ENCODE measurements at regions not wholly inside any gene's neighbourhood (a gene's known extent, or its start where the extent isn't known, plus 50 kb on each side); places are given as distances from the start of the nearest gene placed in this dataset.

GRCh38 chr4:186405957-186406356 lies 140.0 kb downstream of the F11 start:
- Histone ChIP-seq H3K4me1 (no peaks in the 10 kb centered on the region; the same call in 1 of the 2 replicates), H3K36me3 (ENCODE audit: control insufficient read depth, insufficient read depth, low read length) (no peaks in the 10 kb centered on the region), H3K27me3 (replicated peaks; ENCODE audit: control insufficient read depth, insufficient read depth, low read length) (no peaks in the 10 kb centered on the region), H3K4me3 (ENCODE audit: low read depth, low read length) (no peak overlapping the region), H3K9me3 (no peaks in the 10 kb centered on the region)
- TF ChIP-seq, protein P1, sequence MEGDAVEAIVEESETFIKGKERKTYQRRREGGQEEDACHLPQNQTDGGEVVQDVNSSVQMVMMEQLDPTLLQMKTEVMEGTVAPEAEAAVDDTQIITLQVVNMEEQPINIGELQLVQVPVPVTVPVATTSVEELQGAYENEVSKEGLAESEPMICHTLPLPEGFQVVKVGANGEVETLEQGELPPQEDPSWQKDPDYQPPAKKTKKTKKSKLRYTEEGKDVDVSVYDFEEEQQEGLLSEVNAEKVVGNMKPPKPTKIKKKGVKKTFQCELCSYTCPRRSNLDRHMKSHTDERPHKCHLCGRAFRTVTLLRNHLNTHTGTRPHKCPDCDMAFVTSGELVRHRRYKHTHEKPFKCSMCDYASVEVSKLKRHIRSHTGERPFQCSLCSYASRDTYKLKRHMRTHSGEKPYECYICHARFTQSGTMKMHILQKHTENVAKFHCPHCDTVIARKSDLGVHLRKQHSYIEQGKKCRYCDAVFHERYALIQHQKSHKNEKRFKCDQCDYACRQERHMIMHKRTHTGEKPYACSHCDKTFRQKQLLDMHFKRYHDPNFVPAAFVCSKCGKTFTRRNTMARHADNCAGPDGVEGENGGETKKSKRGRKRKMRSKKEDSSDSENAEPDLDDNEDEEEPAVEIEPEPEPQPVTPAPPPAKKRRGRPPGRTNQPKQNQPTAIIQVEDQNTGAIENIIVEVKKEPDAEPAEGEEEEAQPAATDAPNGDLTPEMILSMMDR (IDR thresholded peaks at IDR 0.05; ENCODE audit: insufficient read depth in 1 of 2, low read depth in 1 of 2, low read length in 1 of 2, severe bottlenecking in 1 of 2, unreplicated experiment in 1 of 2), result no peak
- peaks cover 23% of the 10 kb centered on the region for H3K9me3 Mint-ChIP-seq (ENCODE audit: unreplicated experiment)
- peaks cover 2% of the 10 kb centered on the region for H3K27me3 Mint-ChIP-seq (ENCODE audit: insufficient read depth, unreplicated experiment)
- intact Hi-C loops (cut with micrococcal nuclease; ENCODE audit: unreplicated experiment), result no loop called here
- DNase-seq, result no peak
- H3K27ac Mint-ChIP-seq (ENCODE audit: unreplicated experiment), result peak overlapping the region; percentile 26
- ChIA-PET POLR2A (no interaction called here), CTCF (no interaction called here)
- no peaks in the 10 kb centered on the region for H3K36me3 Mint-ChIP-seq (ENCODE audit: insufficient read depth, unreplicated experiment)
- H3K4me3 Mint-ChIP-seq (ENCODE audit: unreplicated experiment), result no peak overlapping the region
- H3K4me1 Mint-ChIP-seq (ENCODE audit: low read depth, unreplicated experiment), result peaks cover 8% of the 10 kb centered on the region
- no TSS peak for BruUV-seq (replicated peaks)

- no peaks in the 10 kb centered on the region for H3K36me3 ChIP-seq (ENCODE audit: control insufficient read depth, insufficient read depth, low read length)
- no peak overlapping the region for H3K4me3 Mint-ChIP-seq (ENCODE audit: unreplicated experiment)
- H3K36me3 Mint-ChIP-seq (ENCODE audit: insufficient read depth, unreplicated experiment), result no peaks in the 10 kb centered on the region
- TF ChIP-seq, protein P1 (IDR thresholded peaks at IDR 0.05; ENCODE audit: insufficient read depth in 1 of 2, low read depth in 1 of 2, low read length in 1 of 2, severe bottlenecking in 1 of 2, unreplicated experiment in 1 of 2), result no peak
- ChIA-PET CTCF (no interaction called here), POLR2A (no interaction called here)
- no peak overlapping the region for H3K4me3 ChIP-seq (ENCODE audit: low read depth, low read length)
- DNase-seq, result no peak
- H3K27me3 Mint-ChIP-seq (ENCODE audit: insufficient read depth, unreplicated experiment), result peaks cover 2% of the 10 kb centered on the region
- intact Hi-C loops (cut with micrococcal nuclease; ENCODE audit: unreplicated experiment), result no loop called here
- H3K4me1 ChIP-seq, result no peaks in the 10 kb centered on the region; the same call in 1 of the 2 replicates
- H3K27ac Mint-ChIP-seq (ENCODE audit: unreplicated experiment), result peak overlapping the region; percentile 25
- BruUV-seq (replicated peaks), result no TSS peak
- H3K4me1 Mint-ChIP-seq (ENCODE audit: low read depth, unreplicated experiment), result peaks cover 8% of the 10 kb centered on the region
- H3K27me3 ChIP-seq (replicated peaks; ENCODE audit: control insufficient read depth, insufficient read depth, low read length), result no peaks in the 10 kb centered on the region
- peaks cover 23% of the 10 kb centered on the region for H3K9me3 Mint-ChIP-seq (ENCODE audit: unreplicated experiment)
- no peaks in the 10 kb centered on the region for H3K9me3 ChIP-seq
Observed at GRCh38 chr4:186404562-186405134, 138.7 kb downstream of the F11 start.

DNA sequence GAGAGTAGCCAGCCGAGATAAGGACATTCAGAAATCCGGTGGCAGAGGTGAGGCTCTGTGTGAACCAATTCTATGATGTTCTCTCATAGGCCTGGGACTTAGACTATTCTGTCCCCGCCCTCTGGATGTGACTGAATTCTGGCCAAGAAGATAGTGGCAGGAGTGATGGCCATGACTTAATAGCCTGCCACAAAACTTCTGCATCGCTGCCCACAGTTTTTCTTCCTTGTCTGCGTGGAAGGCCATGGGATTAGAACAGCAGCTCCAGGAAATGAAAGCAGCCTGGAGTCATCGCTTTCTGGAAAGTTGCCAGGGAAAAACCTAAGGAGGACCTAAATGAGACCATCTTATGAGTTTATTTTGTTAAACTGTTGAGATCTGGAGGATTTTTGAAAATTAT lies 134.7 kb downstream of the F11 start:
- H3K4me3 Mint-ChIP-seq (ENCODE audit: unreplicated experiment), result no peak overlapping the region
- no peak for DNase-seq
- no peaks in the 10 kb centered on the region for H3K27me3 Mint-ChIP-seq (ENCODE audit: insufficient read depth, unreplicated experiment)
- TF ChIP-seq, protein P1 (IDR thresholded peaks at IDR 0.05; ENCODE audit: insufficient read depth in 1 of 2, low read depth in 1 of 2, low read length in 1 of 2, severe bottlenecking in 1 of 2, unreplicated experiment in 1 of 2), result no peak
- H3K9me3 Mint-ChIP-seq (ENCODE audit: unreplicated experiment), result peaks cover 13% of the 10 kb centered on the region
- intact Hi-C loops (cut with micrococcal nuclease; ENCODE audit: unreplicated experiment), result no loop called here
- H3K36me3 Mint-ChIP-seq (ENCODE audit: insufficient read depth, unreplicated experiment), result no peaks in the 10 kb centered on the region
- H3K9me3 ChIP-seq, result no peaks in the 10 kb centered on the region
- H3K36me3 ChIP-seq (ENCODE audit: control insufficient read depth, insufficient read depth, low read length), result no peaks in the 10 kb centered on the region
- H3K27ac Mint-ChIP-seq (ENCODE audit: unreplicated experiment), result no peak overlapping the region
- H3K4me3 ChIP-seq (ENCODE audit: low read depth, low read length), result no peak overlapping the region
- BruUV-seq (replicated peaks), result no TSS peak
- ChIA-PET CTCF (no interaction called here), POLR2A (no interaction called here)
- no peaks in the 10 kb centered on the region; the same call in 1 of the 2 replicates for H3K4me1 ChIP-seq
- H3K27me3 ChIP-seq (replicated peaks; ENCODE audit: control insufficient read depth, insufficient read depth, low read length), result no peaks in the 10 kb centered on the region
- H3K4me1 Mint-ChIP-seq (ENCODE audit: low read depth, unreplicated experiment), result peaks cover 8% of the 10 kb centered on the region

Data from Caco-2 (cell line).